ENCODE measurements at regions not wholly inside any gene's neighbourhood (a gene's known extent, or its start where the extent isn't known, plus 50 kb on each side); places are given as distances from the start of the nearest gene placed in this dataset.

DNA sequence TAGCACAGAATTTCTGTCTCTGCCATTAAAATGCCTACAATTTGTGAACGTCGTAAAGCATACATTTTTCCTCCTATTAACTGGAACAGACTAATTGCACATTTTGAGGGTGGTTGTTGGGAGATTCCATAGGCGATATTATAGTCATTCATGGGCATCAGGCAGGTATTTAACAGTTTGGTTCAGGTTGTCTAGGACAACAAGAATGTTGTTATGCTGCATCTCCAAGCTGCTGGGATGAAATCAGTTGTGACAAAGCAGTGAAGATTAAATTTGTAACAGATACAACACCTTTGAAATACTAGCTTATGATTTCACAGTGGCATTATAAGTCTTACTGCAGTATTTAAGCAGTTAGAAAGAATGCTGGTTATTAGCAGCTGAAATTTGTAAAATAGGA, 339.7 kb upstream of the PITX2 start:
- no peak for DNase-seq (ENCODE audit: low spot score)

GRCh38 chr4:110963662-110964280, 340.9 kb upstream of the PITX2 start:
- DNase-seq (ENCODE audit: low spot score), result no peak

DNA sequence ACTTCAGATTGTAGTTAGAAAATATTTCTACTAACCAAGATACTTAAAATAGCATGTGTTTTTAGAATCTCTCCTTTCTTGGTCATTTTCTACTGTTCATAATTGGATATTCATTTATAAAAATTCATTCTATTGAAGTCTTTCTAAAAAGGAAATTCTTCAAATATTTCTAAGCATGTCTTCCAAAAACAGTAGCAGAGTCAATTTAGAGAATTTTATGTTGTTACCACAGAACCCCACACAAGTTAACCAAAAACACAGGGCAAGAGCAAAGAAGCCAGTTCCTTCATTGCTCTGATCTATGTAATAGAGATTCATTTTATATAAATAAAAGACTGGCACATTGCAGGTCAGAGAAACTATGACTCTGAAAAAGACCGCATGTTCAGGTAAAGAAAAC, 345.1 kb upstream of the PITX2 start:
- DNase-seq (ENCODE audit: low spot score), result no peak

- no peak for DNase-seq (ENCODE audit: low spot score)
Observed at GRCh38 chr4:110970642-110971041, 347.8 kb upstream of the PITX2 start.

- DNase-seq (ENCODE audit: low spot score), result no peak
Observed at GRCh38 chr4:110975338-110975737, 352.5 kb upstream of the PITX2 start.

DNA sequence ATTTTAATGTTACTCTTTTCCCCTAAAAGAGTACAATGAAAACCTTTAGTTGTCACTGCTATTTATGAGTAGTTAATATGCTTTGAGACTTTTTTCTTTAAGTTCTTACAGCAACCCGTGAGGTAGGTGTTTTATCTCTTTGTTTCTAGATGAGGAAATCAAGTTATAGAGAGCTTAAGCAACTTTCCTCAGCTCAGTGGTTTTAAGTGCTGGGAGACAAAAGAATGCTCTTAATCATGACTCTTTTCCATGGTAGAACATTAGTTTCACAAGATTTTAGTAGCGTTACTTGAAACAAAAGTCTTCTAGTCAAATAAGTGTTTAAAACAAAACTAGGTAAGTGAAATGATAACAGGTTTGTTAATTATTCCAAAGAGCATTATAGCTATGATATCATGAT, 354.7 kb upstream of the PITX2 start:
- DNase-seq (ENCODE audit: low spot score), result no peak

- DNase-seq (ENCODE audit: low spot score), result no peak
Observed at GRCh38 chr4:110978761-110979160, 355.9 kb upstream of the PITX2 start.

DNA sequence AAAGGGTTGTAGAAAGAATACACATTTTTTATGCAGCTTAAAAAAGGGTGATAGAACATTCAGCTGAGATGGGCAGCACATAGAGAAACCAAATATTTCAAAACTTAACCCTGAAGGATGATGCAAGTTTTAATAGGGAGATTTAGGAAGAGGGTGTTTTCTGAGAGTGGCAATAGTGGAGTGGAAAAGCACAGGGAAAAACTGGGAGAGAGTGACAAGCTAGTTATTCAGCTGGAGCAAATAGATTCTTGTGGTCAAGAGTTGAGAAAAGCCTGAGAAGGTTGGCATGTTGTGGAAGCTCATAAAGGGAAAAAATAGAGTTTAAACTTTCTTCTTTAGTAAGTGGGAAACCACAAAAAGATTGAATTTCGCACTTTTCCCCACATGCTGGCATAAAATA, 359.6 kb upstream of the PITX2 start:
- no peak for DNase-seq (ENCODE audit: low spot score)

- DNase-seq (ENCODE audit: low spot score), result no peak
Observed at GRCh38 chr4:110988722-110989121, 365.8 kb upstream of the PITX2 start.

- DNase-seq (ENCODE audit: low spot score), result no peak
Observed at GRCh38 chr4:110989125-110989524, 366.2 kb upstream of the PITX2 start.

DNA sequence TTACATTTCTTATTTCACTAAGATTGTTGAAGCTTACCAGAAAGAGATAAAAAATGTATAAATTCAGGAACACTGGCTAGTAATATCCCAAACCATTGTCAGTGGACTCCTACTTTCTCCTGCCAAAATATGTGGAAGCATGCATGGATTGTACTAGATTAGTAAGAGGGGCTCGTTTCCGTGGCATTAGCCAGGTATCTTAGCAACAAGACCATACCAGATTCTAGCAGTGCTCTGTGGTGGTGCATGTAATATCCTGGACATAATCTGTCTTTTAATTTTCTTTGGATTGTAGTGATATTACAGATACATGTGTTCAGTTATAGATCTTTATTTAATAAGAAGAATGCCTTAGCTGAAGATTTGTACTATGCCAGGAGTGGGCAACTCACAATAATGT, 371.9 kb upstream of the PITX2 start:
- no peak for DNase-seq (ENCODE audit: low spot score)

DNA sequence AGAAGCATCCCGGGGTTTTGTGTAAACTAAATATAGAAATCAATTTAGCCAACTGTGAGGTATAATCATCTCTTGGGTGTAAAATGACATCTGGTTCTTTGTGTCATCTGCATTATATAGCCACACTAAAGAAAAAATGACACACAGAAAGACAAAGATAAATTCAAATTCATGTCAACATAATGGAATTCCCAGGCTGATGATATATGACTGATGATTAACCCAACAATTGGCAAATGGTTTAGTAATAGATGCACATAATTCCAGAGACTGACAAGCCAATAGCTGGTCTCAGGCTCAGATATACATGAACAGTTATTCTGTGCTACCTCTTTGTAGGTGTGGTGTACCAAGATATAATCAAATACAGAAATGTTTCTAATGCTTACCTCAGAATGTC, 375.4 kb upstream of the PITX2 start:
- DNase-seq (ENCODE audit: low spot score), result no peak

DNA sequence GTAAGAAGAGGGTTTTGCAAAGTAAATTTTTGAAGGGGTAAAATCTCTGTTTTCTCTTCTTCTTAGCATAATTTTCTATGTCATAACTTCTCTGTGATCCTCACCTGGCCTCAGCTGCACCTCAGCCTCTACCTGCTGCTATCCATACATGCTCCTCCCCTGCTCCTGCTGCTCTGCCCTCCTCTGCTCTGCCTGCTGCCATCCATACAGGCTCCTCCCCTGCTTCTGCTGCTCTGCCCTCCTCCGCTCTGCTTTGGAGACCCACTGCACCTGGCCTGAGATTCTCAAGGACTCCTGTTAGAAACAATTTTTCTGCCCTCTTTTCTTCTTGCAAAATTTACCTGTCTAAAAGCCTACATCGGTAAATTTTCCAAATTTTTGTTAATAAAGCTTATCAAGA, 388.6 kb upstream of the PITX2 start:
- DNase-seq (ENCODE audit: low spot score), result no peak

DNA sequence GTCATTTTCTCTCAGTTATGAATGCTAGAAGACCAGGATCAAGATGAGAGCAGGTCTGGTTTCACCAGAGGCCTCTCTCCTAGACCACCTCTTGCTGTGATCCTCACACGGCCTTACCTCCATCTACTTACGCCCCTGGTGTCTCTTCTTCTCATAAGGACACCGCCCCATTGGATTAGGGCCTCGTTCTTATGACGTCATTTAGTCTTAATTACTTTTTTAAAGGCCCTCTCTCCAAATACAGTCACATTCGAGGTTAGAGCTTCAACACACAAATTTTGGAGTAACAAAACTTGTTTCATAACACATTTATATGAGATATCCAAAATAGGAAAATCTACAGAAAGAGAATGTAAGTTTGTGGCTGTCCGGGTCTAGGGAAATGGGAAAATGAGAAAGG, 391.0 kb upstream of the PITX2 start:
- DNase-seq (ENCODE audit: low spot score), result no peak

GRCh38 chr4:111014537-111014936, 391.7 kb upstream of the PITX2 start:
- DNase-seq (ENCODE audit: low spot score), result no peak

GRCh38 chr4:111016416-111016815, 393.5 kb upstream of the PITX2 start:
- no peak for DNase-seq (ENCODE audit: low spot score)

DNA sequence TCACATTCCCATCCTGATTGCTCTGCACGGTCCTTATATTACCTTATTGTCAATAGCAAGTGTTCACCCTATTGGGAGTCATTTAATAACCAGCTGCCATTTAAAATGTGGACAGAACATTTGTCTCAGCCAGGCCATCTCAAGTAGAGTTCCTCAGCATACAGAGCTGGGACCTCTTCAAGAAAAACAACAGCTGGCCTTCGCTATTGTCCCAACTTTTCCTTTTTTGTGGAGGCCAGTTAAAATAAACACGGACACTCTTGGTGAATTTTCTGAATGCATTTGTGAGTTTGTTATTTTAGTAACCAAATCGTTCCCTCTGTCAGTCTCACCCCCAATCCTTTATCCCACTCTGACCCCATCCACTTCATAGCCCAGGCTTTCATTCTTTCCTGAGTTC, 395.3 kb upstream of the PITX2 start:
- DNase-seq (ENCODE audit: low spot score), result no peak

- no peak for DNase-seq (ENCODE audit: low spot score)
Observed at GRCh38 chr4:111020476-111020875, 397.6 kb upstream of the PITX2 start.

DNA sequence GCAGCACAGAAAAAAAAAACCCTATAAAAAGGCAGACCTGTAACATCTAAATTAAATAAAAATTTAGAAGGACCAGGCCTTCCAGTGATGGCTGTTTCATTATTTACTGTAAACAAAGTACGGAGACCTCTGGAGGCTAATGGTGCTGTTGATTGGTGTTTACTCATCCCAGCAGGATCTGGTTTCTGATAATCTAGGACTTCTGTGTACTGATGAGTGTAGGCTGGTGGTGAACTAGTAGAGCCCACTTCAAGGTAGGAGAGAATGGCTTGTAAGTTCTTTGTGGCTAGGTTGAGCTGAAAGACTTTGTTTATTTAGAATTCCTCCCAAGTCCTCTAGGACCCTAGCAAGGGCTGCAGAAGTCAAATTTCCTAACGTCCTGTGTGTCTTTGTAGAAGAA, 398.1 kb upstream of the PITX2 start:
- no peak for DNase-seq (ENCODE audit: low spot score)

DNA sequence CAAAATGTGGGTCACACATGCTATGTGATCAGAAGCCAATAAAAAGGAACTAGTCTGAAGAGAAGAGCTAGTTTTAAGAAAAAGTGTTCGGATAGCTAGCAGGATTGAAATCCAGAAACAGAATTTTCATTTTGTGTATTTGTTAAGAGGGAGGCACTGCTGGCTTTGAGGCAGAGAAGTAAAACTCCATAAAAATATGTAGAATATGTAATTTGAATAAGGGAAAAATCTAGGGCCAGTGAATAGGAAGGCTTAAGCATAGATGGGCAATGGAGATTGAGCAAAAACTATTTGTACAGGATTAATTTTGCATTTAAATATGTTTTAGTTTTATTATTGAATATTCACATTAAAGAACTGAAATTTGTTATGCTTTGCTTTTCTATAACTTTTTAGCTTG, 399.9 kb upstream of the PITX2 start:
- DNase-seq (ENCODE audit: low spot score), result no peak

- no peak for DNase-seq (ENCODE audit: low spot score)
Observed at GRCh38 chr4:111027526-111027925, 404.6 kb upstream of the PITX2 start.

- DNase-seq (ENCODE audit: low spot score), result no peak
Observed at GRCh38 chr4:111028795-111029194, 405.9 kb upstream of the PITX2 start.

GRCh38 chr4:111031001-111031579, 408.2 kb upstream of the PITX2 start:
- no peak for DNase-seq (ENCODE audit: low spot score)

GRCh38 chr4:111031596-111031995, 408.7 kb upstream of the PITX2 start:
- no peak for DNase-seq (ENCODE audit: low spot score)
